Thyroid gland (tissue), 4 donors: ENCODE measurements at regions not wholly inside any gene's neighbourhood (a gene's known extent, or its start where the extent isn't known, plus 50 kb on each side); places are given as distances from the start of the nearest gene placed in this dataset.

ENCODE experiments used
- DNase-seq, 2 donors: peaks; one replicate each; pipeline ENCODE4 v3.0.0-alpha.2; 2019
- H3K27ac ChIP-seq, 3 donors: fragments of 200-600 bp; sonication (generic); 1 replicate in 2 of 3; 2 replicates in 1 of 3; pipeline ENCODE4 v1.5.1; 2016 to 2019; ENCODE audit warnings: mild to moderate bottlenecking in 1 of 3, moderate library complexity in 1 of 3
- H3K27me3 ChIP-seq: fragments of 200-600 bp; sonication (generic); one replicate; pipeline ENCODE4 v1.5.1; 2019
- H3K36me3 ChIP-seq, 2 donors: fragments of 200-600 bp; sonication (generic); one replicate each; pipeline ENCODE4 v1.5.1; 2016 to 2019
- H3K4me1 ChIP-seq, 2 donors: fragments of 200-600 bp; sonication (generic); one replicate each; pipeline ENCODE4 v1.5.1; 2017 to 2019
- H3K4me3 ChIP-seq, 3 donors: fragments of 200-600 bp; sonication (generic); replicated peaks in 1 of 3; 1 replicate in 2 of 3; 2 replicates in 1 of 3; pipeline ENCODE4 v1.5.1; 2016; ENCODE audit warnings: mild to moderate bottlenecking in 1 of 3
- H3K9me3 ChIP-seq: fragments of 200-600 bp; sonication (generic); one replicate; pipeline ENCODE4 v1.5.1; 2017
- POLR2A ChIP-seq, 2 donors: fragments of 450-650 bp; IDR thresholded peaks; one replicate each; pipeline ENCODE4 v1.6.1; 2017; ENCODE audit warnings: antibody characterized with exemption in 2 of 2, mild to moderate bottlenecking in 2 of 2, moderate library complexity in 1 of 2
- WGBS, 2 donors: methylation state at CpG; one replicate each; pipeline ENCODE4 v1.1.5; 2017; 5-methylcytosine and 5-hydroxymethylcytosine counted together
- intact Hi-C: fragments of 100-400 bp; cut with DNase I; formaldehyde crosslinking; loops from one replicate; pipeline ENCODE4 v1.15.1; 2023
- TF ChIP-seq, protein P1 (sequence below), 6 experiments: fragments of 200-600 bp in 3 of 6; fragments of 450-650 bp in 3 of 6; sonication (generic) in 3 of 6; IDR thresholded peaks; one replicate each; pipeline ENCODE4 v1.5.1; 2016 to 2019; ENCODE audit warnings: antibody characterized with exemption in 6 of 6, mild to moderate bottlenecking in 2 of 6, inconsistent platforms in 1 of 6, moderate library complexity in 1 of 6

DNA sequence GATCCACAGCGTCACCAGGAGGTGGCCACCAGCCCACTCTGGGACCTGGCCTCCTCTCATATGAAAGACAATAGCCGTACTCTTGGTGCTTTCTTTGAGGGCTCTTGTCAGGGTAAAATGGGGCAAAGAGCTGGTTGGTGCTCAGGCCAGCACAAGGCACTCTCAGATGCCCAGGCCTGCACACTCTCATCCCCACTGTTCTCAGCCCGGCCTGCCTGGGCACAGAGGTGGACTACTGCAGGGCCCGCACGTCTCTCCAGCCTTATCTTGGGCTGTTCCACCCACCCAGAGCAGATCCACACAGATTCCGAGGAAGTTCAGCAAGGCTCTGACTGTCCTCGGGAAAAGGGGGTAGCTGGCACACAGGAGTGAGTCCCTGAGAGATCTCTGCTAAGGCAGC is 122.8 kb upstream of the PRR20G start:
- Histone ChIP-seq H3K27me3 (no peaks in the 10 kb centered on the region), H3K27ac (no peak overlapping the region), H3K4me3 (no peak overlapping the region), H3K36me3 (no peaks in the 10 kb centered on the region), H3K4me1 (no peaks in the 10 kb centered on the region), H3K9me3 (no peaks in the 10 kb centered on the region)
- no peak for DNase-seq
- TF ChIP-seq POLR2A (IDR thresholded peaks at IDR 0.05) = no peak
- TF ChIP-seq, protein P1, sequence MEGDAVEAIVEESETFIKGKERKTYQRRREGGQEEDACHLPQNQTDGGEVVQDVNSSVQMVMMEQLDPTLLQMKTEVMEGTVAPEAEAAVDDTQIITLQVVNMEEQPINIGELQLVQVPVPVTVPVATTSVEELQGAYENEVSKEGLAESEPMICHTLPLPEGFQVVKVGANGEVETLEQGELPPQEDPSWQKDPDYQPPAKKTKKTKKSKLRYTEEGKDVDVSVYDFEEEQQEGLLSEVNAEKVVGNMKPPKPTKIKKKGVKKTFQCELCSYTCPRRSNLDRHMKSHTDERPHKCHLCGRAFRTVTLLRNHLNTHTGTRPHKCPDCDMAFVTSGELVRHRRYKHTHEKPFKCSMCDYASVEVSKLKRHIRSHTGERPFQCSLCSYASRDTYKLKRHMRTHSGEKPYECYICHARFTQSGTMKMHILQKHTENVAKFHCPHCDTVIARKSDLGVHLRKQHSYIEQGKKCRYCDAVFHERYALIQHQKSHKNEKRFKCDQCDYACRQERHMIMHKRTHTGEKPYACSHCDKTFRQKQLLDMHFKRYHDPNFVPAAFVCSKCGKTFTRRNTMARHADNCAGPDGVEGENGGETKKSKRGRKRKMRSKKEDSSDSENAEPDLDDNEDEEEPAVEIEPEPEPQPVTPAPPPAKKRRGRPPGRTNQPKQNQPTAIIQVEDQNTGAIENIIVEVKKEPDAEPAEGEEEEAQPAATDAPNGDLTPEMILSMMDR (IDR thresholded peaks at IDR 0.05) = no peak
- intact Hi-C loops = no loop called here
- 90 to 96% methylated on average over 2 to 7 of the region's 7 CpGs for WGBS, 2 donors

DNA sequence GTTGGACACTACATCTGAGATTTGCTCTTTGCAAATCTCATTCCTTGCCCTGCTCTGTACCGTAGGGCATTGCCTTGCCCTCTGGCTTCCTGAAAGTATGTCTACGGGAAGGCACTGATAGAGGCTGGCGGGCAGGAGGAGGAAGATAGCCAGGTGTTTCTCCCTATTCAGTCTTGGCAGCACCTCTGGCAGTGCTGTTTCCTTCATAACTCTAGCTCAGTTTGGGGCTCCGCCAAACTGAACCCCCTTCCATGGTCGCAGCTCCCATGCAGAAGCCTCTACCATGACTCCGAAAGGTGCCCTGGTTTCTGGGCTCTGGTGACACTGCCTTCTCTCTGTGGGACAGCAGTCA is 122.3 kb upstream of the PRR20G start:
- Histone ChIP-seq H3K9me3 (no peaks in the 10 kb centered on the region), H3K4me1 (no peaks in the 10 kb centered on the region), H3K27me3 (no peaks in the 10 kb centered on the region), H3K36me3 (no peaks in the 10 kb centered on the region), H3K4me3 (no peak overlapping the region), H3K27ac (no peak overlapping the region)
- intact Hi-C loops = no loop called here
- no peak for TF ChIP-seq POLR2A (IDR thresholded peaks at IDR 0.05)
- TF ChIP-seq, protein P1 (IDR thresholded peaks at IDR 0.05) = no peak
- WGBS, 2 donors = 88 to 89% methylated on average over 6 of the region's 6 CpGs
- no peak for DNase-seq

DNA sequence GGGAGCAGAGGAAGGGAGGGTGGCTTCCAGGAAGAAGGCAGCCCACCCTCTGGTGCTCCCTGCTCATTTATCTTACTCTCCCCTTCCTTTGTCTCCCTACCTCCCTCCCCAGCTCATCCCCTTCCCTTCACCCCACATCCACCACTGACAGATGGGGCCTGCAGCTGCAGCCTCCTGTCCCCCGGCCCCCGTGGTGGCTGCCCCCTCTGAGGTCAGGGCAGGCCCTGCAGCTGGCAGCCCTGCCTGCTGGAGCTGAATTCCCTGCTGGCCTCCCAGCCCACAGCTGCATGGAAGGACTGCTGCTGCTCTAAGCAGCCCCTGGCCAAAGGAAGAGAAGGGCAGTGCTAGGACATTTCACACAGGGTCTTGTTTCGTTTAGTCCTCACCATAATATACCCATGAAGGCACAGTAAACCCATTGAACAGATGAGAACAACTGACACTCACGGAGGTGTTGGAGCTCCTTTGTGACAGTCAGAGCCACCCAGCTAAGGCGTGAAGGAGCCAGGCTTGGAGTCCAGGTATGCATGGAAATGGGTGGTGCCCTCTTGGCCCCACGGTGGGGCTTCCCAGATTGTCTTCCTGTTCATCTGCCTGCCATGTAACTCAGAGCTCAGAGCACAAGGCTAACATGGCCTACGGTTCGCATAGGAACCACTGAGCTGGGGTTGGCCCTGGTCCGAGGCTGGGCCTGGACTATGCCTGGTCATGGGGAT is 121.7 kb upstream of the PRR20G start:
- WGBS, 2 donors = 78 to 82% methylated on average over 6 to 9 of the region's 9 CpGs
- Histone ChIP-seq H3K27ac (no peak overlapping the region), H3K4me3 (no peak overlapping the region), H3K4me1 (no peaks in the 10 kb centered on the region), H3K27me3 (no peaks in the 10 kb centered on the region), H3K36me3 (no peaks in the 10 kb centered on the region), H3K9me3 (no peaks in the 10 kb centered on the region)
- DNase-seq = no peak
- intact Hi-C loops = no loop called here
- TF ChIP-seq POLR2A (IDR thresholded peaks at IDR 0.05) = no peak
- TF ChIP-seq, protein P1 (IDR thresholded peaks at IDR 0.05) = no peak

DNA sequence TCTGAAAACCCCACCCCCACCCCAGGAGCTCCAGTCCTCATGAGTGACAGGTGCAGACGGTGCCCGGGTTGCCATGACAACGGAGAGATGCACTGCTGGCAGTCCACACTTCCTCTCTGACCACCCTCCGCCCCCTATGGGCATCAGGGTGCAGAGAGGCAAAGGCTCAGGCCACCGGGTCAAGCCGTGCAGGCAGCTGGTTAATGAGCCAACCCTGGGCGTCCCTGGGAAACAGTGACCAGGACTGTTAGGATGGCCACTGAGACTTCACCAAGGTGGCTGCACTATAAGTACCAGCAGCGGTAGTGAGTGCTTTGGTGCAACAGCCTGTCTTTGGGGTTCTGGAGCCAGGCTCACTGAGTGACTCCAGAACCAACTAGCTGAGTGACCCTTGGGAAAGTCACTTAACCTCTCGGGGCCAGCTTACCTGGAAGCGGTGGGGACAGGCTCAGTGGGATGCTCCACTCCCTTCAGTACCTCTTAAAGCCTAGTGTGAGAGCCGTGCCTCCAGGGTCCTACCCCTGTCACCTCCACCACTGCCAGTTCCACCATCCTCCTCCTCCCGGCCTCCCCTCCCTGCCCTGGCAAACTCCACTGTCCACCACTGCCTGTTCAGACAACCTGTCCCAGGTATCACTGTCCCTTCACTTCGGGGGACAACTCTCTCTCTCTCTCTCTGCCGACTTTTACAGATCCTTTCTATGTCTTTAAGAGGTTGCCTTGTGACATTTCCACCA is 121.0 kb upstream of the PRR20G start:
- Histone ChIP-seq H3K27ac (no peak overlapping the region), H3K36me3 (no peaks in the 10 kb centered on the region), H3K9me3 (no peaks in the 10 kb centered on the region), H3K27me3 (no peaks in the 10 kb centered on the region), H3K4me1 (no peaks in the 10 kb centered on the region), H3K4me3 (no peak overlapping the region)
- intact Hi-C loops = no loop called here
- WGBS, 2 donors = 56 to 74% methylated on average over 7 to 9 of the region's 14 CpGs
- no peak for DNase-seq
- no peak for TF ChIP-seq POLR2A (IDR thresholded peaks at IDR 0.05)
- TF ChIP-seq, protein P1 (IDR thresholded peaks at IDR 0.05) = no peak

GRCh38 chr3:127408022-127408683 is 120.3 kb upstream of the PRR20G start:
- no peaks in the 10 kb centered on the region for H3K27me3 ChIP-seq
- H3K4me1 ChIP-seq = no peaks in the 10 kb centered on the region
- no peak overlapping the region for H3K27ac ChIP-seq
- 78 to 83% methylated on average over 12 to 15 of the region's 15 CpGs for WGBS, 2 donors
- DNase-seq = no peak
- no peaks in the 10 kb centered on the region for H3K9me3 ChIP-seq
- H3K36me3 ChIP-seq = no peaks in the 10 kb centered on the region
- intact Hi-C loops = no loop called here
- no peak overlapping the region for H3K4me3 ChIP-seq
- no peak for TF ChIP-seq POLR2A (IDR thresholded peaks at IDR 0.05)
- TF ChIP-seq, protein P1 (IDR thresholded peaks at IDR 0.05) = no peak
